ENCODE measurements at regions not wholly inside any gene's neighbourhood (a gene's known extent, or its start where the extent isn't known, plus 50 kb on each side); places are given as distances from the start of the nearest gene placed in this dataset.

DNA sequence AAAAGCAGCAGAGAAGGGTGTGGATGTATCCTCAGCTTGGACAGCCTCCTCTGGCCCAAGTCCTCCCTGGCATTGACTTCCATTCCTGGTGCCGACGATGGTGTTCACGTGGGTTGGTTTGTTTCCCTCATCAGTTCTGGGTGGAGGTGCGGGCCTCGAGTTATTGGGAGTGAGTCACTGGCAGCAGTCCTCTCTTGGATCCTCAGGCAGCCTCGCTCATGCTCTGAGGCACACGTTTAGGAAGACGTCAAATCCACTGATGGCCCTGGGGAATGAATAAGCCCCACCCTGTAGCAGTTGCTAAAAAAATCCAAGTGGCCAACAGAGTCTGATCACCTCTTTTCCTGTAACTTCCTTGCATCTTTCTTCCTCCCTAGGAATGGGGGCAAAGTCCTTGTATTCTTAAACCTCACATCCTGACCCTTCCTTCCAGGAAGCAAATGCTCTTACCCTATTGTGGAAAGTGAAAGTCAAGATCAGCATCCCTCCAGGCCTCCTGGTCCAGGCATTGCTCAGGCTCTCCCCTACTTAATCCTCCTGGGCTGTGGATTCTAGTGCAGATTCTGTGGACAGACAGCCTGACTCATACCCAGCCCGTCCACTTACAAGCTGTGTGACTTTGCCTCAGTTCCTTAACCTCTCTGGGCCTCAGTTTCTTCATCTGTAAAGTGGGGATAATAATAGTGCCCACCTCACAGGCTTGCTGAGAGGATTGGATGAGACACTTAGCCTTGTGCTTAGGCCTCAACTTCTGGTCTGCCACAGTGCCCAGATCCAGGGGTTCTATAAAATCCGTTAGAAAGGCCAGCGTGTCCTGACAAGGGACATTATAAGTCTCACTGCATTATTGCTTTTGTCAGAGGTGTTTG, 111.1 kb downstream of the TLR5 start:
- no peak for TF ChIP-seq POLR2A (IDR thresholded peaks at IDR 0.05)
- TF ChIP-seq, protein P1, sequence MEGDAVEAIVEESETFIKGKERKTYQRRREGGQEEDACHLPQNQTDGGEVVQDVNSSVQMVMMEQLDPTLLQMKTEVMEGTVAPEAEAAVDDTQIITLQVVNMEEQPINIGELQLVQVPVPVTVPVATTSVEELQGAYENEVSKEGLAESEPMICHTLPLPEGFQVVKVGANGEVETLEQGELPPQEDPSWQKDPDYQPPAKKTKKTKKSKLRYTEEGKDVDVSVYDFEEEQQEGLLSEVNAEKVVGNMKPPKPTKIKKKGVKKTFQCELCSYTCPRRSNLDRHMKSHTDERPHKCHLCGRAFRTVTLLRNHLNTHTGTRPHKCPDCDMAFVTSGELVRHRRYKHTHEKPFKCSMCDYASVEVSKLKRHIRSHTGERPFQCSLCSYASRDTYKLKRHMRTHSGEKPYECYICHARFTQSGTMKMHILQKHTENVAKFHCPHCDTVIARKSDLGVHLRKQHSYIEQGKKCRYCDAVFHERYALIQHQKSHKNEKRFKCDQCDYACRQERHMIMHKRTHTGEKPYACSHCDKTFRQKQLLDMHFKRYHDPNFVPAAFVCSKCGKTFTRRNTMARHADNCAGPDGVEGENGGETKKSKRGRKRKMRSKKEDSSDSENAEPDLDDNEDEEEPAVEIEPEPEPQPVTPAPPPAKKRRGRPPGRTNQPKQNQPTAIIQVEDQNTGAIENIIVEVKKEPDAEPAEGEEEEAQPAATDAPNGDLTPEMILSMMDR (IDR thresholded peaks at IDR 0.05) = no peak
- no peak for TF ChIP-seq EP300 (IDR thresholded peaks at IDR 0.05)
- peak in 1 of 3 donors; percentile 32 for TF ChIP-seq POLR2AphosphoS5 (IDR thresholded peaks at IDR 0.05)

Data from suprapubic skin (tissue), 4 donors.